Skeletal muscle tissue (tissue), 3 donors: ENCODE measurements at regions not wholly inside any gene's neighbourhood (a gene's known extent, or its start where the extent isn't known, plus 50 kb on each side); places are given as distances from the start of the nearest gene placed in this dataset.

Experiments
- H3K27ac ChIP-seq: one replicate; pipeline ENCODE4 v1.7.0; 2013; ENCODE audit warnings: mild to moderate bottlenecking, low read depth, low read length, inconsistent platforms
- H3K27me3 ChIP-seq, 3 donors: one replicate each; pipeline ENCODE4 v1.7.0; 2013; ENCODE audit warnings: low read length in 3 of 3; ENCODE audit not compliant: control insufficient read depth in 3 of 3, insufficient read depth in 3 of 3
- H3K36me3 ChIP-seq, 3 donors: one replicate each; pipeline ENCODE4 v1.7.0; 2013; ENCODE audit warnings: low read length in 3 of 3; ENCODE audit not compliant: control insufficient read depth in 3 of 3, insufficient read depth in 3 of 3
- H3K4me1 ChIP-seq, 3 donors: one replicate each; pipeline ENCODE4 v1.7.0; 2013; ENCODE audit warnings: low read length in 3 of 3, mild to moderate bottlenecking in 3 of 3; ENCODE audit not compliant: control insufficient read depth in 3 of 3, insufficient read depth in 3 of 3
- H3K4me3 ChIP-seq, 3 donors: one replicate each; pipeline ENCODE4 v1.7.0; 2013; ENCODE audit warnings: low read length in 3 of 3
- H3K9ac ChIP-seq, 3 donors: one replicate each; pipeline ENCODE4 v1.7.0; 2013; ENCODE audit warnings: low read length in 3 of 3, mild to moderate bottlenecking in 3 of 3, moderate library complexity in 2 of 3, low read depth in 1 of 3
- H3K9me3 ChIP-seq, 3 donors: one replicate each; pipeline ENCODE4 v1.7.0; 2013; ENCODE audit warnings: low read length in 3 of 3; ENCODE audit not compliant: control insufficient read depth in 3 of 3
- donor health status: Osteomylitis.

GRCh38 chr12:28883406-28883997 is 265.6 kb upstream of the FAR2 start:
- Histone ChIP-seq H3K27ac (no peak overlapping the region), H3K36me3 (no peaks in the 10 kb centered on the region), H3K9me3 (no peaks in the 10 kb centered on the region), H3K9ac (no peak overlapping the region), H3K4me3 (no peak overlapping the region), H3K27me3 (no peaks in the 10 kb centered on the region), H3K4me1 (no peaks in the 10 kb centered on the region)

- H3K27ac ChIP-seq = no peak overlapping the region
- H3K27me3 ChIP-seq = no peaks in the 10 kb centered on the region
- H3K36me3 ChIP-seq = no peaks in the 10 kb centered on the region
- no peak overlapping the region for H3K9ac ChIP-seq
- no peaks in the 10 kb centered on the region for H3K4me1 ChIP-seq
- H3K4me3 ChIP-seq = no peak overlapping the region
- no peaks in the 10 kb centered on the region for H3K9me3 ChIP-seq
Observed at GRCh38 chr12:28884904-28885679, 264.0 kb upstream of the FAR2 start.

DNA sequence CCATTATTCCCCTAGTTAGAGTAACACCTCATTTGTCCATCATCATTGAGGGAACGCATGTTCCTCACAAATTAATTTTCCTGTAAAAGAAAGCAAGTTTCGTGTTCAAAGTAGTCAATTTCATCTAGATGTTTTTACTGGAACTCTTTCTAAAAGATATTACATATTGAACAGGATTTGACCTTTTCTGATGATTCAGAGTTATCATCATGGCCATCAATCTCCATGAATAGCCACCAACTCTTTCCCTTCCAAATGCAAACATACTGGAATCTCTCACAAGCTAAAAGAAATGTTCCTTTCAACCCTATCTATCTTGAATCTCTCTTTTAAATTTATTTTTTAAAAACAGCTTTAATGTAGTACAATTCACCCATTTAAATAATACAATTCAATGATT is 263.1 kb upstream of the FAR2 start:
- H3K27me3 ChIP-seq = no peaks in the 10 kb centered on the region
- no peaks in the 10 kb centered on the region for H3K36me3 ChIP-seq
- no peaks in the 10 kb centered on the region for H3K9me3 ChIP-seq
- H3K4me1 ChIP-seq = no peaks in the 10 kb centered on the region
- no peak overlapping the region for H3K4me3 ChIP-seq
- no peak overlapping the region for H3K9ac ChIP-seq
- H3K27ac ChIP-seq = no peak overlapping the region

GRCh38 chr12:28887461-28887990 is 261.6 kb upstream of the FAR2 start:
- no peaks in the 10 kb centered on the region for H3K27me3 ChIP-seq
- H3K9me3 ChIP-seq = no peaks in the 10 kb centered on the region
- no peaks in the 10 kb centered on the region for H3K36me3 ChIP-seq
- H3K27ac ChIP-seq = no peak overlapping the region
- H3K4me3 ChIP-seq = no peak overlapping the region
- H3K9ac ChIP-seq = no peak overlapping the region
- no peaks in the 10 kb centered on the region for H3K4me1 ChIP-seq

GRCh38 chr12:28890664-28891063 is 258.4 kb upstream of the FAR2 start:
- H3K27ac ChIP-seq = no peak overlapping the region

GRCh38 chr12:28891126-28891525 is 258.0 kb upstream of the FAR2 start:
- no peak overlapping the region for H3K9ac ChIP-seq
- H3K9me3 ChIP-seq = no peaks in the 10 kb centered on the region
- no peaks in the 10 kb centered on the region for H3K36me3 ChIP-seq
- no peaks in the 10 kb centered on the region for H3K27me3 ChIP-seq
- H3K4me1 ChIP-seq = no peaks in the 10 kb centered on the region
- no peak overlapping the region for H3K27ac ChIP-seq
- H3K4me3 ChIP-seq = no peak overlapping the region

More at GRCh38 chr12:28890664-28891063, 258.4 kb upstream of the FAR2 start:
- H3K4me1 ChIP-seq = no peaks in the 10 kb centered on the region
- no peak overlapping the region for H3K4me3 ChIP-seq
- no peaks in the 10 kb centered on the region for H3K9me3 ChIP-seq
- H3K27me3 ChIP-seq = no peaks in the 10 kb centered on the region
- no peak overlapping the region for H3K9ac ChIP-seq
- H3K36me3 ChIP-seq = no peaks in the 10 kb centered on the region

GRCh38 chr12:28893365-28893764 is 255.7 kb upstream of the FAR2 start:
- Histone ChIP-seq H3K9me3 (no peaks in the 10 kb centered on the region), H3K4me3 (no peak overlapping the region), H3K27ac (no peak overlapping the region), H3K36me3 (no peaks in the 10 kb centered on the region), H3K9ac (no peak overlapping the region), H3K4me1 (no peaks in the 10 kb centered on the region), H3K27me3 (no peaks in the 10 kb centered on the region)

- no peaks in the 10 kb centered on the region for H3K9me3 ChIP-seq
- H3K27me3 ChIP-seq = no peaks in the 10 kb centered on the region
- H3K4me3 ChIP-seq = no peak overlapping the region
- H3K36me3 ChIP-seq = no peaks in the 10 kb centered on the region
- no peaks in the 10 kb centered on the region for H3K4me1 ChIP-seq
- H3K9ac ChIP-seq = no peak overlapping the region
- H3K27ac ChIP-seq = no peak overlapping the region
Observed at GRCh38 chr12:28893856-28894255, 255.2 kb upstream of the FAR2 start.

DNA sequence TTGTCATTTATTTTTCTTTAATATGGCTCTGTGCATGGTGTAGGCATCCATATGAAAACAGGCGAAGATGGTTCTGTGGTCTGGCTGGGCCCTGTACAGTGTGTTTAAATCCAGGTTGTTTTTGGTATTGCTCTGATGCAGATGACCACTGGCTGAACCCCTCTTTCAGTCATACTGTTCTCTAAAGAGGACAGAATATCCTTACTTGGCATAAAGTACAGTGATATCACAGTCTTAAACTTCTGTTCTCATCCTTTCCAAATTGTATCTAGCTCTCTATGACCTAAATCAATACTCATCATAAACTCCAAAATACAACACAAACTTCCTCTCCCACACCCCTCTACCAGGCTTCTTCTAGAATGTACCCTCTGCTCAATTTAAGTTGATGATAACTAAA is 252.7 kb upstream of the FAR2 start:
- Histone ChIP-seq H3K9ac (no peak overlapping the region), H3K27ac (no peak overlapping the region), H3K36me3 (no peaks in the 10 kb centered on the region), H3K27me3 (no peaks in the 10 kb centered on the region), H3K4me3 (no peak overlapping the region), H3K4me1 (no peaks in the 10 kb centered on the region), H3K9me3 (no peaks in the 10 kb centered on the region)

GRCh38 chr12:28898038-28898437 is 251.0 kb upstream of the FAR2 start:
- H3K9me3 ChIP-seq = no peaks in the 10 kb centered on the region
- H3K9ac ChIP-seq = no peak overlapping the region
- no peaks in the 10 kb centered on the region for H3K4me1 ChIP-seq
- no peak overlapping the region for H3K4me3 ChIP-seq
- no peaks in the 10 kb centered on the region for H3K27me3 ChIP-seq
- no peaks in the 10 kb centered on the region for H3K36me3 ChIP-seq
- H3K27ac ChIP-seq = no peak overlapping the region
